Adrenal gland (tissue), 5 donors: ENCODE measurements at regions not wholly inside any gene's neighbourhood (a gene's known extent, or its start where the extent isn't known, plus 50 kb on each side); places are given as distances from the start of the nearest gene placed in this dataset.

ENCODE experiments used
- CTCF ChIP-seq, 6 experiments: fragments of 450-650 bp in 4 of 6; fragments of 200-600 bp in 2 of 6; sonication (generic) in 1 of 6; IDR thresholded peaks; 1 replicate in 5 of 6; 2 replicates in 1 of 6; pipeline versions ENCODE4 v1.5.1 to v1.8.0; 2016 to 2021; ENCODE audit warnings: antibody characterized with exemption in 6 of 6, mild to moderate bottlenecking in 2 of 6, moderate library complexity in 1 of 6
- POLR2A ChIP-seq, 2 donors: fragments of 450-650 bp; IDR thresholded peaks; one replicate each; pipeline ENCODE4 v1.6.1; 2017; ENCODE audit warnings: antibody characterized with exemption in 2 of 2, mild to moderate bottlenecking in 2 of 2, moderate library complexity in 1 of 2
- donor health status: DM: no; HTN: no; CAD: no.

- TF ChIP-seq POLR2A (IDR thresholded peaks at IDR 0.05), result no peak
- no peak for TF ChIP-seq CTCF (IDR thresholded peaks at IDR 0.05)
Measured at GRCh38 chr15:39250460-39251186, 330.3 kb upstream of the THBS1 start.
